BE2C (cell line): ENCODE measurements at regions not wholly inside any gene's neighbourhood (a gene's known extent, or its start where the extent isn't known, plus 50 kb on each side); places are given as distances from the start of the nearest gene placed in this dataset.
"Not testable (repeated sequence)": the region's sequence is repeated elsewhere in the genome, so short reads cannot be mapped to it uniquely, and the experiment has no call there.

ENCODE experiments used
- DNase-seq: peaks from one replicate; pipeline ENCODE4 v3.0.0-alpha.2; 2020
- H3K27me3 ChIP-seq: fragments of 250-450 bp; sonication (Bioruptor Pico); 2 replicates; pipeline ENCODE4 v1.5.1; 2020; ENCODE audit warnings: mild to moderate bottlenecking
- H3K36me3 ChIP-seq: fragments of 250-450 bp; sonication (Bioruptor Pico); 2 replicates; pipeline ENCODE4 v1.5.1; 2020; ENCODE audit warnings: mild to moderate bottlenecking
- H3K4me1 ChIP-seq: fragments of 250-450 bp; sonication (Bioruptor Pico); 2 replicates; pipeline ENCODE4 v1.5.1; 2020
- H3K4me3 ChIP-seq: 2 replicates; pipeline ENCODE4 v1.5.1; 2011; ENCODE audit warnings: low read depth, low read length
- H3K9me3 ChIP-seq: fragments of 250-450 bp; sonication (Bioruptor Pico); 2 replicates; pipeline ENCODE4 v1.5.1; 2020
- CTCF ChIP-seq: IDR thresholded peaks from 2 replicates; pipeline ENCODE4 v1.5.1; 2012; ENCODE audit warnings: mild to moderate bottlenecking, low read depth, low read length

- no peak for TF ChIP-seq CTCF
- no peak overlapping the region for H3K4me3 ChIP-seq
- H3K9me3 ChIP-seq = no peaks in the 10 kb centered on the region; the same call in 1 of the 2 replicates
- no peaks in the 10 kb centered on the region for H3K36me3 ChIP-seq
- H3K4me1 ChIP-seq = no peaks in the 10 kb centered on the region
- DNase-seq = no peak
- no peaks in the 10 kb centered on the region for H3K27me3 ChIP-seq
These were observed 112.7 kb upstream of the THBS2 start for GRCh38 chr6:169366258-169366901.

GRCh38 chr6:169365567-169366257 lies 112.1 kb upstream of the THBS2 start:
- Histone ChIP-seq H3K9me3 (no peaks in the 10 kb centered on the region; the same call in 1 of the 2 replicates), H3K36me3 (no peaks in the 10 kb centered on the region), H3K4me3 (no peak overlapping the region), H3K27me3 (no peaks in the 10 kb centered on the region), H3K4me1 (no peaks in the 10 kb centered on the region)
- no peak for DNase-seq
- TF ChIP-seq CTCF = no peak

- H3K9me3 ChIP-seq = no peaks in the 10 kb centered on the region; the same call in 1 of the 2 replicates
- no peaks in the 10 kb centered on the region for H3K36me3 ChIP-seq
- TF ChIP-seq CTCF = no peak
- H3K4me3 ChIP-seq = no peak overlapping the region
- no peak for DNase-seq
- H3K4me1 ChIP-seq = no peaks in the 10 kb centered on the region
- H3K27me3 ChIP-seq = no peaks in the 10 kb centered on the region
These were observed 109.9 kb upstream of the THBS2 start for GRCh38 chr6:169363590-169363989.

- TF ChIP-seq CTCF = no peak
These were observed 109.0 kb upstream of the THBS2 start for GRCh38 chr6:169362501-169363121.

GRCh38 chr6:169355001-169355400 lies 101.4 kb upstream of the THBS2 start:
- H3K9me3 ChIP-seq, H3K4me1 ChIP-seq, H3K4me3 ChIP-seq, H3K27me3 ChIP-seq, DNase-seq, H3K36me3 ChIP-seq: not testable (repeated sequence)

More at GRCh38 chr6:169362501-169363121, 109.0 kb upstream of the THBS2 start:
- no peaks in the 10 kb centered on the region for H3K4me1 ChIP-seq
- H3K4me3 ChIP-seq = no peak overlapping the region
- no peaks in the 10 kb centered on the region; the same call in 1 of the 2 replicates for H3K9me3 ChIP-seq
- DNase-seq = no peak
- H3K36me3 ChIP-seq = no peaks in the 10 kb centered on the region
- H3K27me3 ChIP-seq = no peaks in the 10 kb centered on the region

- no peak overlapping the region for H3K4me3 ChIP-seq
- no peaks in the 10 kb centered on the region for H3K9me3 ChIP-seq
- H3K4me1 ChIP-seq = no peaks in the 10 kb centered on the region
- no peak for DNase-seq
- no peak for TF ChIP-seq CTCF
- H3K27me3 ChIP-seq = peaks cover 4% of the 10 kb centered on the region; the same call in 1 of the 2 replicates
- no peaks in the 10 kb centered on the region for H3K36me3 ChIP-seq
These were observed 91.5 kb upstream of the THBS2 start for GRCh38 chr6:169345146-169345545.
